ENCODE measurements at regions not wholly inside any gene's neighbourhood (a gene's known extent, or its start where the extent isn't known, plus 50 kb on each side); places are given as distances from the start of the nearest gene placed in this dataset.

DNA sequence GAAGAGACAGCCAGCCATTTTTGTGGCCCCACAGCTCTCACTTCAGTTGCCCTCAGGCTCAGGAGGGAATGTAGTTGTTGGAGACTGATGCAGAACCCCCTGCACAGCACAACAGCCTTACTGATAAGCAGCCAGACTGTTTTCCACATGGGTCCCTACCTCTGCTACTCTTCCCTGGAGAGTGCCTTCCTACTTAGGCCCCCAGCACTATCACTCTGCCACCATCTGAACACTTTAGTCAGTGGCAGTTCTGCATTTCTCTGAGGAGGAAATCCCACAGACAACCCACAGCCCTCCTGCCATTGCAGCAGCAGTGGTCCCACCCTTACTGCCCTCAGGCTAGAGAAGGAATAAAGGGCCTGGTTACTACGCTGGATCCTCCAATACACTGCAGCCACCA, 61.8 kb upstream of the PTPRD start:
- no peak for DNase-seq

DNA sequence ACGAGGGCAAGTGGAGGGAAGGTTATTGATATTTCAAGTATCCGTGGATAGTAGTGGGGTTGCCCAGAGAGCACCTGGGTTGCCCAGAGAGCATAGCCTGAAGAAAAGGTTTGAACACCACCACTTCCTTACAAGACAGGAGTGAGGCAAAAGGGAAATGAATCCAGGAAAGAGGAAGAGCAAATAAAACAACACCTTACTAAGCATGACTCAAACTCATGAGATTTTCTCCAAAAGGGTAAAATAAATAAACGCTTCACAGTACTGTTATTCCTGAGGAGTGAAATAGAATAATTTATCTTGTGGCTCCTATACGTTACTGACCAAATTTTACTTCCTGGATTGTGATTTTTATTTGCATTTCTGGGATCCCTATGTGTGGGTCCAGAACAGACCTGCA, 65.2 kb upstream of the PTPRD start:
- no peak for DNase-seq

DNA sequence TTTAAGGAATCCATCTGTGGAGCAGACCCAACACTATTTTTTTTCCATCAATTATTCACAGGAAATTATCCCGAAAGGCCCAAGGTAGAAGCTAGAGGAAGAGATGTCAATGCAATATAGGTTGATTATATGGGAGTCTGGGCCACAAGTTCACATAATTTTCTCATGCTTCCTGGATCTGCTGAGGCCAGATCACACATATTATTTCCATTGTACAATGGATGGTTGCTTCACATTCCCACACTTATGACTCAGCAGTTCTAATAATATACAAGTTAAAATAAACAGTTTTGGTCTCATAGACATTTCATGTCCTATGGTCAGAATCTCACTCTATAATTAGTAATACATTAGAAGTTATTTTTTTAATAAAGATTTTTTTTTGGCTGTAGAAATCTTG, 66.0 kb upstream of the PTPRD start:
- DNase-seq: no peak

DNA sequence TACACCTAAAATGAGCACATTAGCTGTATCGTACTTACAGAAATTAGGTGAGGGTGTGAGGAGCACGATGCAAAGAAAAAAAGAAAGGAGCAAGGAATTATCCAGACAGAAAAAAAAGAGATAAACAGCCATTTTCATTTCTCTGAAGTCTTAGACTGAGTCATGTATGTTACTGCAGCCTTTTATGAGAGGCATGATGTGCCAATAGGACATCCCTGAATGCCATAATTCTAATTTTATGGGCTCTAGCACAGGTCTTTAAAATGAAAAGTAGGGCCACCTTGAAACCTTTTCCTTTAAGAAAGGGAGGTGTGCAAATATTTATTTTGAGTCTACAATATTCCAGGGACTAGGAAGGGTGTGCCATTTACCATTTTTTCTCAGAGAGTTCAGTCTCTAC, 74.1 kb upstream of the PTPRD start:
- DNase-seq: no peak

DNA sequence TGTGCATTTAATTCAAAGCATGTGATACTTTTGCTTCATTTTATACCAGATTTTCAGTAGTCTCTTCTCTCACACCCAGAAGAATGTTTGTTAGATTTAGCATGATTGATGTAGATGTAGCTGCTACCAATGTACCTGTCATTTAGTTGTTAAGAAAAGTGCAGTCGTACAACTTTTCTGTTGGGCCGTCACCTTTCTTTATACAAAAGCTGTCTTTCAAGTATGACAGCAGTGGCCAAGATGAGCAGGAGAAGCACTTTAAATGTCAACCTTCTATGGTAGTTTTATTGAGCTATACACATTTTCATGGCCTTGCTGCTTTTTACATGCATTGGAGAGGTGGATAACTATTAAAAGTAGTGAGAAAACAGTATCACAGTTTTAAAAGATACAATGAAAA, 77.7 kb upstream of the PTPRD start:
- DNase-seq: no peak

DNA sequence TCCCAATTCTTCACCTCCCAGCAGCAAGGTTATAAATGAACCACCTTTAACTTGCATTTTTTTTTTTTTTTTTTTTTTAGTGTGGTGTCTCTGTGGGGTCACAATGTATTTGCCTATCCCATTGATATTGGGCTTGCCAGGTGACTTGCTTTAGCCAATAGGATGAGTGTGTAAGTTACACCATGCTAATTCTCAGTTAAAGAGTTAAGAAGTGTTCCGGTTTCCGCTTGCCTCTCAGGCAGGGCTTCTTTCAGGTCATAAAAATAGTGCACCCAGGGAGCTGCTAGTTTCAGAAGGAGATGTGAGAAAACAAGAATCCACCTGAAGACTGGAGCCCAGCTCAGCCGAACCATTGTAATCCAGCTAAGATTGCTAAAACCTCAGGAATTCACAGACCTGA, 84.2 kb upstream of the PTPRD start:
- DNase-seq: no peak

DNA sequence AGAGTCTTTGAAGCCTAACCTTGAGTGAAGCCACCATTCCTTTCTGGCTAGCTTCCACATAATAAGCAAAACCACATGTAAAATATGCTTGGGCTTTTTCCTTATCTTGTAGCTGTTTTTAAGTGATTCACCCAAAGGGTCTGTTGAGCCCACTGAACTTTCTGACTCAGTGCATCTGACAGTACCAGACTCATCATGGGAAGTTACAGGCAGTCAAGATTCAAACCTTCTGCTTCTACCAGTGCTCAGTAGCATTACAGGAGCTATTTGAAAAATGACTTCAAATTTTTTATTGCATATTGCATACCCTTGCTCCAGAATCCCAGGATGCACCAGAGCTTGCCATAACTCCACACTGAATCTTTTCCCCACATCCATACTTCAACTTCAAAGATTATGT, 87.5 kb upstream of the PTPRD start:
- DNase-seq: no peak

DNA sequence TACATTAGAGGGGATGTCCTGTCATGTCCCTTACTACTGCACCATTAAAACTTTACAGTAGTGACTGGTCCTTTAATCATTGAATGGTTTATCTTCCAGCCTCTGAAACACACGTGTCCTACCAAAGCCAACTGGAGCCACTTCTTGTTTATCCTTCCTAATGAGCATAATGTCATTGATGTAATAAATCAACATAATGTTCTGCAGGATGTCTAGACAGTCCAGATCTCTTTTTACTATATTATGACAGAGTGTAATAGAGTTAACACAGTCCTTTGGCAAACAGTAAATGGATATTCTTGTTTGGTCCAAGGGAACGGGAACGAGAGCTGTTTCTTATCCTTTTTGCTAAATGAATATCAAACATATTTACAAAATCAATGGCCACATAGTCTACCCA, 88.1 kb upstream of the PTPRD start:
- no peak for DNase-seq

DNA sequence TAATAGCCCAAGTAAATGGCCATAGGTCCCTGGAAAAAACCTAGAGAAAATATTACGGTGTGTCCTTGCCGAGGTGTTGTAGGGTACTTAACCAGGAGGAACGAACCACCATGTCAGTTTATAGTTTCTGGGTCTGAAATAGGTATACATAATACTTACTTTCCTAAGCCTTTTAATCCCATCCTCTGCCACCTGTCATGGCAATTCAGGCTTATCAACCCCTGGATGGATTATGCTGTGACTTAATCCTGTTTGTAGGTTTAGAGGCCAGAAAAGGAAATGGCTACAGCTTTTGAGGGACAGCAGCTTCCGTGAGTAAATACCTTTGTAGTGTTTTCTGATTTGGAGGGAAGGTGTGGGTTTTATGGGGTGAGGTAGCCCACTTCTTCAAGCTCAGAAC, 89.1 kb upstream of the PTPRD start:
- DNase-seq: no peak

DNA sequence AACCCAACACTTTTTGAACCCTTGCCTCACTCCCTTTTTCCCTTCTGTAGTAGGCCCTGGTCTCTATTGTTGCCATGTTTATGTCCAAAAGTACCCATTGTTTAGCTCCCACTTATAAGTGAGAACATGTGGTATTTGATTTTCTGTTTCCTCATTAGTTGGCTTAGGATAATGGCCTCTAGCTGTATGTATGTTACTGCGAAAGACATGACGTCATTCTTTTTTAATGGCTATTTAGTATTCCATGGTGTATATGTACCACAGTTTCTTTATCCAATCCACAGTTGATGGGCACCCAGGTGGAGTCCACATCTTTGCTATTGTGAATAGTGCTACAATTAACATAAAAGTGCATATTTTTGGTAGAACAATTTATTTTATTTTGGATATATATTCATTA, 90.3 kb upstream of the PTPRD start:
- no peak for DNase-seq

DNA sequence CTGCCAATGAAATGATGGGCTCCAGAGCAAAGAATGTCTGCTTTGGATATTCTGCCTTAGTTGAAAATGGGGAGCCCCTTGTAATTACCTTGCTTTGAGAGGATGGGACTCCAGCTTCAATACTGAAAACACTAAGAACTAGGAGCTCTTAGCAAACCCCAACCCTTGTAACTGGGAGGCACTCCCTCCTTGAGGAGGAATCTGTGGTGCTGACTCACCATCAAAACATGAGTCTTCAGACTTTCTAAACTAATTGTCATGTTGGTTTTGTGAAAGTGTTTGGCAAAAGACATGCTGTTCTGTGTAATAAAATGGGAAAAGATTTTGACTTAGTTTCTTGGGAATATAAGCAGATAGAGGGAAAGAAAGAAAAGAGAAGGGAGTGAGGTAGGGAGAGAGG, 91.9 kb upstream of the PTPRD start:
- DNase-seq: no peak

DNA sequence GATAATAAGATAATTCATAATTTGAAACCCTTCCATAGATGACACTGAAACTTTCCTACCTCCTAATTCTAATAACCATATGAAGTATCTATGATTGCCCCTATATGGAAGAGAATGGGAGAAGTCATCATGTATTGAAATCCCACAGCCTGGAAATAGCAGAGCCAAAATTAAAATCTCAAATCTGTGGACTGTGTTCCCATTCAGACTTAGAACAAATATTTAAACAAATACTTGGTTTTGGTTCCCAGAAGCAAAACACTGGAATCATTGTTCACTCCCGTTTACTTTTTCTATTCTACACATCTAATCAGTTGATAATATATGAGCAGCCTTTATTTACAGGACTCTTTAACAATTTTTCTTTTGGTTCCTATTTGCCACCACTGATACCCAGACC, 92.6 kb upstream of the PTPRD start:
- no peak for DNase-seq

DNA sequence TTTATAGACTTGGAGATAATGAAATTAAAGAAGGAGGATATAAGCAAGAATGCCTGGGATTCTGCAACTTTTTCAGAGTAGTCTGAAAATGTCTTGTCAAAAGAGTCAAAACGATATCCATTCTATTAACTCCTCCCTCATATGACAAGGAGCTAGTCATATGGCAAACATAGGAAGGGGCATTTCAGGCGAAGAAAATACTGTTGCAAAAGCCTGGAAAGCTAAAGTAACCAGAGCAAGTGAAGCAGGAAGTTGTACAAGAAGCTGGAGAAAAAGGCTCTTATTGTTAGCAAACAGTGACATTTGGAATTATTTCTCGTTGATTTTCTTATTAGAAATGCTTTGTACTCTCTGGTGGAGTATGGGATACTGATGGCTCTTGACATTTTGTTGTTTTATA, 94.0 kb upstream of the PTPRD start:
- DNase-seq: no peak

DNA sequence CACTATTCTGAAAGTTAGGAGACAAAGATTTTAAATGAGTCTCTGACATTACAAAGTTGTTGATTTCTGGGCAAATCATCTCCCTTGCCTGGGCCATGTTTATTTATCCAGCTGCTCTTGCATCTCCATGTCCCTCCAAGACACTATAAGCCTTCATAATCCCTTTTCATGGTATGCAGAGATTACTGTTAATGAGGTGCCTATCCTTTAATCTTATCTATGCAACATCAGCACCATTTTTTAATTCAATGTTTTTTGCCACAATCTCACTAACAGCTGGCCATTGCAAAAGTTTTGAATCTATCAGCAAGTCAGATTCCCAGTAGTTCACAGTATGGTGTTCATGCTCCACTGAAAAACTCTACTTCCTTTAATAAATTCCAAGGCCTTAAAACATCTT, 108.5 kb upstream of the PTPRD start:
- no peak for DNase-seq

DNA sequence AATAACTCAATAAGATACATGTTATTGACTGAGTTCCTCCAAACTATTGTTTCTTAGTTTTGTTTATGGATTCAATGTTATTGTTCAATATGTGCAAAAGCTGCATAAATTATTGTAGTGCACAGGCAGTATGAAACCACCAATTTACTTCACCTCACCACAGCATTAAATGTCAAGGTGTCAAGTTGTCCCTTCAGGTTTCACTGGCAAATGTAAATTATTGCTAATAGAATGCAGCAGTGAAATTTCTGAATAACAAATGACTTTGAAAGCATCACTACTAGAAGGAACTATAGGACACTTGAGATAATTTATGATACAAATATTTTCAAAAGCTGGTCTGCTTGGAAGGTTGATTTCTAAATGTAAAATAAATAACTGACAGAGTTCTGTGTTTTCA, 116.4 kb upstream of the PTPRD start:
- no peak for DNase-seq

DNA sequence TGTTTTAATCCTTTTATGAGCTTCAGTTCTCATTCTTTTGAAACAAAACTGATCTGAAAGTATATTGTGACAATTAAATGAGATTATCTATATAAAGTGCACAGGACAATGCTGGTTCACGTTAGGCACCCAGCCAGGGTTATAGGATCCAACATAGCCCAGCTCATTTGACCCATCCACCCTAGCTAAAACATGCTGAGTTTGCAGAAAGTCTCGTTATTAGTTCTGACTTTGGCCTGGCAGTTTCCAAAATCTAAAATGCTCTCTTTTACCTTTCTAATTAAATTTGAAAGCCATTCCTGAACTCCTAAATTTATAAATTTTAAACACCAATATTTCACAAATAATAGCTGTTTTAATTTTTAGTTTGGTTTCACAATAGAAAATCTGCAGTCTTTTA, 131.9 kb upstream of the PTPRD start:
- no peak for DNase-seq

DNA sequence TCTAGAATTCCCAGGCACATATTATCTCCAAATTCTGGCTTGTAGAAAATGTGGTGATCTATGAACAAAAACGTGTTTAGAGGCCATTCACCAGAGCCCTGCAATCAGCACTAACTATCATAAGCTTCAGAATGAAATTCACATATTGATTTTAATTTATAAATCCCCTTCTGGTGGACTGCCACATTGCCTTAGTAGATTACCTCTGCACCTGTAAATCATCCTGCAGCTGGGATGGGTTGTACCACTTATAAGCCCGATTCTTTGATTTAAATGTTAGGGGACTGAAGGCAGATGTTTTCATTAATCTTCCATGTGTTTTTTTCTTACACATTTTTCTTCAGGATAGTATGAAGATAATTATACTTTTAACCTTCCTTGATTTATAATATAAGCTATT, 140.7 kb upstream of the PTPRD start:
- DNase-seq: no peak

DNA sequence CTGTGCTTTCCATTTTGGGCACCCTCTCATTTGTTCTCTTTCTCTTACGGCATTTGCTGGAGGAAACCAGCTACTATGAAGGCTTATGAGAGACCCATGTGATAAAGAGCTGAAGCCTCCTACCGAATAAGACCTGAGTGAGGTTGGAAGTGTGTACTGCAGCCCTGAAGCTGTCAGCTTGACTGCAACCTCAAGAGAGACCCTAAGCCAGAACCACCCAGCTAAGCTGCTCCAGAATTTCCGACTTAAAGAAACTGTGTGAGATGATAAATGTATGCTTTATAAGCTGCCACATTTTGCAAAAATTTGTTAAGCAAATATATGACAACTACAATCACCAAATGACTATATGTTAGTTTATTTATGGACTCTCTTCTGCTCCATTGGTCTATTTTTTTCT, 151.7 kb upstream of the PTPRD start:
- DNase-seq: no peak

DNA sequence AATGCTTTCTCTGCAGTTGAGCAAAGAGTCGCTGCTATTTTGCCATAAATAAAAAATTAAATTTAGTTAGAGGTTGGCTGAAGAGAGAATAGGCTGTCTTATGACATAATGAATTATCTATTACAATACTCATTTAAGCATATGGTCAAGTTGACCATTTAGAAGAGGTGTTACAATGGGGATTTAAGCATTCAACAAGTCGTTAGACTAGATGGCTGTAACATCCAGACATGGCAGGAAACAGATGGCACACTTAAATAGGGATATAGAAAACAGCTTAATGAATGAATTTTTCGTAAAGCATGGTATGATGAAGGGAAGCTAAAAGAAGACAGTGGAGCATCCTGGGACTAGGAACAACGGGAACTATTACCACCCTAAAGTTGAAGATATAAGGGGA, 160.3 kb upstream of the PTPRD start:
- DNase-seq: no peak

DNA sequence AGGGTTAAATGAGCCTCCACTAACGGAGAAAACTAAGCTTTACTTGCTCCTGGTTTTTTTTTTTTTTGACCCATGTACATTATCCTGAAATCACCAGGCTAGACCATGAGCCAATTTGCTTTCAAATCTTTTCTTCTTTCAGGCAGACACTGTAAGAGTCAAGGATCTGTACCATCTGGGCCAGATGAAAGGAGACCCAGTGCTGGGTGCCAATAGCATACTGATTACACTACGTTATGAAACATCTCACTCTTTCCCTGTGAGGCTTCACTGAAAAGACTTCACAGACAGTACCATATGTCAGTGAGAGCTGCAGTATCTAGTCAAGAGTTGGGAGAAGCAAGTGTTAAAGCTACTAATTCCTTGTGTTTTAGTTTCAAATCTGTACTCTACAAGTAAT, 161.2 kb upstream of the PTPRD start:
- no peak for DNase-seq

DNA sequence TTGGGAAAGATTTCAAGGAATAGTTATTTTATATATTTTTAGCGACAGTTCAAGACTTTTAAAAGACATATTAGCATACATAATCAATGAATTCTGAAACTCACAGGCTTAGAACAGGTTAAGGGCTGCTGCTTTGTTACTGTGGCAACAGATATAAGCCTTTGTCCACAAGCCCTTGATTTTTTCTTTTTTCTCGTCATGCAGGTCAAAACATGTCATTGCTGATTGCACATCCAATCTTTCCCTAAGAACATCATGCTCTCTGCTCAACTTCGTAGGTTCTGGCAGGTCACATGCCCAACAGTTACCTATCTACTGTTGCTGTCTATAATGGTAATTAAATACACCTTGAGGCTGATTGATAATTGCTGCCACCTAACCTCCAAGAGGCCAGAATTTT, 172.5 kb upstream of the PTPRD start:
- no peak for DNase-seq

DNA sequence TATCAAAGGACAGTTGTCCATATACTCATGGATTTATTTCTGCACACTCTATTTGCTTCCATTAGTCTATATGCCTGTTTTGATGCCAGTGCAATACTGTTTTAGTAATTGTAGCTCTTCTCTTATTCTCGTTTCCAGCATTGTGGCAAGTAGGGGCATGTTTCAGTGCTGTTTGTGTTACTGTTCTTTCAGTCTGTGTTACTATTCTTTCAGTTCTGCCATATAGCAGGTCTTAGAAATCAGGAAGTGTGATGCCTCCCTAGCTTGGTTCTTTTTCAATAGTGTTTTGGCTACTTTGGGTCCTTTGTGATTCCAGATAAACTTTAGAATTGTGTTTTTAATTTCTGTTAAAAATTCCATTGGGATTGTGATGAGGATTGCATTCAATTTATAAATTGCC, 180.5 kb upstream of the PTPRD start:
- no peak for DNase-seq

DNA sequence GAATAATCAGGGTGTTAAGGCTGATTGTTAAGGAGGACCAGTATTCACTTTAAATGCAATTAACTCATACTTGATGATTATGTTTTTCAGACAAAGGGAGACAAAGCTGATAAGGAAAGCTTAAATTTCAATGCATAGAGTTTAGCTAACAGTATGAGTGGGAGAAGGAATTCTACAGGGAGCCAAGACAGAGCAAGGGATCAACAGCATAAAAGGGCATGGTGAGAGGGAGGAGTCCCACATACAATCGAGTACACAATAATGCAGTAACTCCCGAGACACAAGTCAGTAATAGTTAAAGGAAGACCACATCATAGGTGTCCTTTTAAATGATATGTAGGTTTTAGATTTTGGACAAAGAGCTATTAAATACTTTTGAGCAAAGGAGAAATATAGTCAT, 191.7 kb upstream of the PTPRD start:
- no peak for DNase-seq

DNA sequence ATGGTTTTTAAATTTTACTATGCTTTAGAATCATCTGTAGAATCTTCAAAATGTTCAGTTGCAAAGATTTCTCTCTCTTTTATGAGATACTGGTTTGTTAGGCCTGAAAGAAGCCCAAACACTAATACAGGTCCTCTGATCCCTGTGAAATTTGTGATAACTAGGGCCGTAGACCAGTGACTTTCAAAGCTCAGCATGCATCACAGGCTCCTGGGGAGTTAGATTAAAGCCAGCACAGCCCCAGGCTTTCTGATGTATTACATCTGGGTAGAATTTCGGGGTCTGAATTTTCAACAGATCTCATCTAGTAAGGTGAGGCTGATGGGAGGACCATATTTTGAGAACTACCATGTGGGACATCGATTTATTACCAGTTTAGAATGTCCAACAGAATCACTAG, 194.1 kb upstream of the PTPRD start:
- no peak for DNase-seq

DNA sequence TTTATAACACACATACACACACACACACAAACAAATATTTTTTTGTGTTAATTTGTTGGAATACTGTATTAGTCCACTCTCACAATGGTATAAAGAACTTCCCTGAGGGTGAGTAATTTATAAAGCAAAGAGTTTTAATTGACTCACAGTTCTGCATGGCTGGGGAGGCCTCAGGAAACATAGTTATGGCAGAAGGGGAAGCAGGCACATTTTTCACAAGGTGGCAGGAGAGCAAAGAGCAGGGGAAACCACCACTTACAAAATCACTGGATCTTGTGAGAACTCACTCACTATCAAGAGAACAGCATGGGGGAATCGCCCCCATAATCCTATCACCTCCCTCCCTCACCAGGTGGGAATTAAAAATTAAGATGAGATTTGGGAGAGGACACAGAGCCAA, 205.4 kb upstream of the PTPRD start:
- no peak for DNase-seq

DNA sequence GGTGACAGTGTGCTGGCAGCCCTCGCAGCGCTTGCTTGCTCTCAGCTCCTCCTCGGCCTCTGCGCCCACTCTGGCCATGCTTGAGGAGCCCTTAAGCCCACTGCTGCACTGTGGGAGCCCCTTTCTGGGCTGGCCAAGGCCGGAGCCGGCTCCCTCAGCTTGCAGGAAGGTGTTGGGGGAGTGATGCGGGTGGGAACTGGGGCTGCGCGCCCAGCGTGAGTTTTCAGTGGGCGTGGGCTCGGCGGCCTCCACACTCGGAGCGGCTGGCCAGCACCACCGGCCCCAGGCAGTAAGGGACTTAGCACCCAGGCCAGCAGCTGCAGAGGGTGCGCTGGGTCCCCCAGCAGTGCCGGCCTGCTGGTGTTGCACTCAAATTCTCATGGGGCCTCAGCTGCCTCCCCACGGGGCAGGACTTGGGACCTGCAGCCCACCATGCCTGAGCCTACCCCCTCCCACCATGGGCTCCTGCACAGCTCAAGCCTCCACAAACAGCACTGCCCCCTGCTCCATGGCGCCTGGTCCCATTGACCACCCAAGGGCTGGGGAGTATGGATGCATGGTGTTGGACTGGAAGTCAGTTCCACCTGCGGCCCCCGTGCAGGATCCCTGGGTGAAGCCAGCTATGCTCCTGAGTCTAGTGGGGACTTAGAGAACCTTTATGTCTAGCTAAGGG, 223.1 kb upstream of the PTPRD start:
- no peak for DNase-seq

Data from NCI-H1436 (cell line).